ENCODE measurements at regions not wholly inside any gene's neighbourhood (a gene's known extent, or its start where the extent isn't known, plus 50 kb on each side); places are given as distances from the start of the nearest gene placed in this dataset.

- H3K27me3 ChIP-seq = no peaks in the 10 kb centered on the region
- no peak for TF ChIP-seq POLR2AphosphoS5 (IDR thresholded peaks at IDR 0.05; ENCODE audit: insufficient read depth in 1 of 2, low read depth in 1 of 2)
- no peak for TF ChIP-seq CTCF (IDR thresholded peaks at IDR 0.05)
- TF ChIP-seq POLR2A (IDR thresholded peaks at IDR 0.05) = no peak
- no peaks in the 10 kb centered on the region for H3K36me3 ChIP-seq
- H3K27ac ChIP-seq = no peak overlapping the region
- H3K4me3 ChIP-seq = peak overlapping the region in 1 of 2 donors; percentile 5
- DNase-seq (ENCODE audit: extremely low spot score in 2 of 2) = no peak
- H3K9me3 ChIP-seq = no peaks in the 10 kb centered on the region
- peaks cover 10% of the 10 kb centered on the region for H3K4me1 ChIP-seq
- intact Hi-C loops (cut with DNase I) = no loop called here
Measured at GRCh38 chr20:22652681-22653588, 68.6 kb upstream of the FOXA2 start.

DNA sequence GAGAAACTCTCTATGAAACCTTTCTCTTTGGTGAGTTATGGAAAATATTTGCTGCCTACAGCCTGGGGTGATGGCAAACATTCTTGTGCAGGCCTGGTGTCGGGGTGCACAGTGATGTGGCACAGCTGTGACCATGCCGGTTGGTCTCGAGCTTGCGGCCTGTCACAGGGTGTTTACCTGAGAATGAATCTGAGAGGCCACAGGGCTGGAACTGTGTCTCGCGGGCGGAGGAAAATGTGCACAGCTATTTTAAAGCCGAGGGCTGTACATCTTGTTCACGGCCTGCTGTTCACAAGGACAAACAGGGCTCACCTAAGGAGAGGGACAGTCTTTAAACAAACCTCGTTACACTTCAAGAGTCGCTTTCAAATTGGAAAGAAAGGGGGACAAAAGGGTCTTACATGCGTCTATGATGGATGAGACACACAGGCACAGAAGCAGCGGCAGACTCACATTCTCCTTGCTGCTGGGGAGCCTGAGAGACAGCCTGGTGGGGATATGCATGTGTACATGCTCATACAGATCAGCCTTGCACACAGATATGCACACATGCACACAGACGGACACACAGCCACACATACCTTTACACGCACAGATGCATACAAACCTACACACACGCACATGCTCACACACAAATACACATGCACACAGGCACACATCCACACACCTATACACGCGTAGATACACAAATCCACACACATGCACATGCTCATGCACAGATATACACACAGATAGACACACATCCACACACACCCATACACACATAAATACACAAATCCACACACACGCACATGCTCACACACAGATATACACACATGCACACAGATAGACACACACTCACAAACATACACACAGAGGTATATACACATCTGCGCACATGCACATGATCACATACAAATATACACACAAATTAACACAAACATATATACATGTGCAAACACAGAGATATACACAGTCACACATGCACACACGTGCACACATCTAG lies 69.6 kb upstream of the FOXA2 start:
- TF ChIP-seq POLR2AphosphoS5 (IDR thresholded peaks at IDR 0.05; ENCODE audit: insufficient read depth in 1 of 2, low read depth in 1 of 2) (no peak), POLR2A (IDR thresholded peaks at IDR 0.05) (no peak), CTCF (IDR thresholded peaks at IDR 0.05) (no peak)
- no peak overlapping the region for H3K27ac ChIP-seq
- peaks cover 10% of the 10 kb centered on the region for H3K4me1 ChIP-seq
- H3K9me3 ChIP-seq = no peaks in the 10 kb centered on the region
- intact Hi-C loops (cut with DNase I) = no loop called here
- H3K4me3 ChIP-seq = no peak overlapping the region
- DNase-seq (ENCODE audit: extremely low spot score in 2 of 2) = no peak
- H3K27me3 ChIP-seq = no peaks in the 10 kb centered on the region
- H3K36me3 ChIP-seq = no peaks in the 10 kb centered on the region

DNA sequence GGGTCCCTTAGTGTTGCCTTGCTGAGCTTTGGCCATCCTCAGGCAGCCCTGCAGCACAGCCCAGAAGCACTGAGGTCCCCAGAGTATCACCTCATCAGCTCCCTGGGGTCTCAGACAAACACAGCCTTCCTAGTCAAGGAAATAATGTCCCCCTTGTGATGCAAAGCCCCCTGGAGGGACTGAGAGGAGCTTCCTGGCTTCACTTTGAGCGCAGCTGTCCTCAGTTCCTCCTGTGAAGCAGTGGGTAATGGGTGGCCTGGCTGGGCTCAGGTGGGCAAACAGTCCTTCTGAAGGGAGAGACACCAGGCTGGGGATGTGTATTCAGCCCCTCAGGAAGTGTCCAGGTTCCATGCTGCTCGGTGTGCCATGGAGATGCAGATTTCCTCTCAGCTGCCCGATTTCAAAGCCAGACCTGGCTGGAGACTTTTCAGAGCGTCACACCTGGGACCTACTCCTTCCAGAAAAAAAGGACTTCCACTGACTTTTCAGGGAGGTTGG lies 79.2 kb upstream of the FOXA2 start:
- intact Hi-C loops (cut with DNase I) = no loop called here
- Histone ChIP-seq H3K4me3 (no peak overlapping the region), H3K27me3 (no peaks in the 10 kb centered on the region), H3K9me3 (no peaks in the 10 kb centered on the region), H3K36me3 (no peaks in the 10 kb centered on the region), H3K4me1 (no peaks in the 10 kb centered on the region), H3K27ac (no peak overlapping the region)
- DNase-seq (ENCODE audit: extremely low spot score in 2 of 2) = no peak
- TF ChIP-seq POLR2A (IDR thresholded peaks at IDR 0.05) = no peak
- no peak for TF ChIP-seq CTCF (IDR thresholded peaks at IDR 0.05)
- TF ChIP-seq POLR2AphosphoS5 (IDR thresholded peaks at IDR 0.05; ENCODE audit: insufficient read depth in 1 of 2, low read depth in 1 of 2) = no peak

DNA sequence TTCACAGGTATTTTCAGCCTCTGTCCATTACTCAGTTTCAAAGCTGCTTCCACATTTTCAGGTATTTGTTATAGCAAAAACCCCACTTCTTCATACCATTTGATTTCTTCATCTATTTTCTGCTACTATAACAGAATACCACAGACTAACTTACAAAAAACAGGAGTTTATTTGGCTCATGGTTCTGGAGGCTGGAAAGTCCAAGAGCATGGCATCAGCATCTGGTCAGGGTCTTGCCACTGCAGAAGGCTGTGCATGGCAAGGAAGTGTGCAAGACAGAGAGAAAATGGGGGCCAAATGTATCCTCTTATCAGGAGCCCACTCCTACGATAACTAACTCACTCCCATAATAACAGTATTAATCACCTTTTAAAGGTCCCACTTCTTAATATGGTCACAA lies 82.8 kb upstream of the FOXA2 start:
- H3K27ac ChIP-seq = no peak overlapping the region
- no peak overlapping the region for H3K4me3 ChIP-seq
- H3K36me3 ChIP-seq = no peaks in the 10 kb centered on the region
- intact Hi-C loops (cut with DNase I) = no loop called here
- DNase-seq (ENCODE audit: extremely low spot score in 2 of 2) = no peak
- no peaks in the 10 kb centered on the region for H3K27me3 ChIP-seq
- no peak for TF ChIP-seq POLR2A (IDR thresholded peaks at IDR 0.05)
- TF ChIP-seq POLR2AphosphoS5 (IDR thresholded peaks at IDR 0.05; ENCODE audit: insufficient read depth in 1 of 2, low read depth in 1 of 2) = no peak
- TF ChIP-seq CTCF (IDR thresholded peaks at IDR 0.05) = no peak
- no peaks in the 10 kb centered on the region for H3K4me1 ChIP-seq
- H3K9me3 ChIP-seq = no peaks in the 10 kb centered on the region
